Vagina (tissue), 2 donors: ENCODE measurements at regions not wholly inside any gene's neighbourhood (a gene's known extent, or its start where the extent isn't known, plus 50 kb on each side); places are given as distances from the start of the nearest gene placed in this dataset.

Source experiments
- DNase-seq, 2 donors: peaks; one replicate each; pipeline ENCODE4 v3.0.0-alpha.2; 2017; ENCODE audit errors: extremely low spot score in 2 of 2
- H3K27ac ChIP-seq: fragments of 200-600 bp; sonication (generic); one replicate; pipeline ENCODE4 v1.5.1; 2019
- H3K27me3 ChIP-seq: fragments of 200-600 bp; sonication (generic); one replicate; pipeline ENCODE4 v1.5.1; 2019
- H3K36me3 ChIP-seq, 2 donors: fragments of 200-600 bp; sonication (generic); one replicate each; pipeline ENCODE4 v1.5.1; 2017 to 2019
- H3K4me1 ChIP-seq: fragments of 200-600 bp; sonication (generic); one replicate; pipeline ENCODE4 v1.5.1; 2019
- H3K4me3 ChIP-seq, 2 donors: fragments of 200-600 bp; sonication (generic); 1 replicate in 1 of 2; 2 replicates in 1 of 2; pipeline ENCODE4 v1.5.1; 2016 to 2019
- H3K9me3 ChIP-seq: fragments of 200-600 bp; sonication (generic); one replicate; pipeline ENCODE4 v1.5.1; 2019
- POLR2A ChIP-seq, 2 donors: fragments of 450-650 bp; IDR thresholded peaks; one replicate each; pipeline ENCODE4 v1.6.1; 2017; ENCODE audit warnings: antibody characterized with exemption in 2 of 2, mild to moderate bottlenecking in 2 of 2, moderate library complexity in 2 of 2
- POLR2AphosphoS5 ChIP-seq, 2 donors: sonication (generic); formaldehyde crosslinking; IDR thresholded peaks; one replicate each; pipeline ENCODE4 v1.9.0; 2017; ENCODE audit warnings: antibody characterized with exemption in 2 of 2, mild to moderate bottlenecking in 2 of 2, low read depth in 1 of 2; ENCODE audit not compliant: insufficient read depth in 1 of 2
- intact Hi-C: fragments of 100-400 bp; cut with DNase I; formaldehyde crosslinking; loops from one replicate; pipeline ENCODE4 v1.15.1; 2023
- TF ChIP-seq, protein P1 (sequence below), 3 experiments: fragments of 450-650 bp in 2 of 3; fragments of 200-600 bp in 1 of 3; sonication (generic) in 1 of 3; IDR thresholded peaks; one replicate each; pipeline ENCODE4 v1.5.1; 2017 to 2019; ENCODE audit warnings: antibody characterized with exemption in 3 of 3, mild to moderate bottlenecking in 2 of 3, moderate library complexity in 2 of 3

DNA sequence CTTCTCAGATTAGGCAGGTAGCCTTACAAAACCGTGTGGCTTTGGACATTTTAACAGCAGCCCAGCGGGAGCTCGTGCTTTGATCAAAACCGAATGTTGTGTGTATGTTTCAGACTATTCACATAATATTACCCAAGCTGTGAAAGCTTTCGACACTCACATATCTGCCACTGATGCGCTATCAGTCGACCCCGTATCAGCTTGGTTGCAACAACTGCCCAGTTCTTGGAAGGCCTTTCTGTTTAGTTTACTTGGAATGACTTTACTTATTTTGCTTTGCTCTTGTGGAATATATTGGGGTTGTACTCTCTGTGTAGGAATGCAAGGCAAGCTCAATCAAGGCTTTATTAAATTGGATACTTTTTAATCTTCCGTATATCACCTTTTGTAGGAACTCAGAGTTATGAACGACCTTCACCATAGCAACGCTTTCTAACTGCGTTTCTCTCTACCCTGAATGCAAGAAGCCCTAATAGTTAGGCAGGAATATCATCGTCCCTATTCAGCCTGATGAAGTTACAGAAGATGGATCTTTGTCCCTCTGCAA, 107.5 kb downstream of the GLUD2 start:
- no peaks in the 10 kb centered on the region for H3K4me1 ChIP-seq
- DNase-seq, result no peak
- no peaks in the 10 kb centered on the region for H3K9me3 ChIP-seq
- no peaks in the 10 kb centered on the region for H3K36me3 ChIP-seq
- H3K27ac ChIP-seq, result no peak overlapping the region
- H3K27me3 ChIP-seq, result no peaks in the 10 kb centered on the region
- H3K4me3 ChIP-seq, result no peak overlapping the region
- TF ChIP-seq, protein P1, sequence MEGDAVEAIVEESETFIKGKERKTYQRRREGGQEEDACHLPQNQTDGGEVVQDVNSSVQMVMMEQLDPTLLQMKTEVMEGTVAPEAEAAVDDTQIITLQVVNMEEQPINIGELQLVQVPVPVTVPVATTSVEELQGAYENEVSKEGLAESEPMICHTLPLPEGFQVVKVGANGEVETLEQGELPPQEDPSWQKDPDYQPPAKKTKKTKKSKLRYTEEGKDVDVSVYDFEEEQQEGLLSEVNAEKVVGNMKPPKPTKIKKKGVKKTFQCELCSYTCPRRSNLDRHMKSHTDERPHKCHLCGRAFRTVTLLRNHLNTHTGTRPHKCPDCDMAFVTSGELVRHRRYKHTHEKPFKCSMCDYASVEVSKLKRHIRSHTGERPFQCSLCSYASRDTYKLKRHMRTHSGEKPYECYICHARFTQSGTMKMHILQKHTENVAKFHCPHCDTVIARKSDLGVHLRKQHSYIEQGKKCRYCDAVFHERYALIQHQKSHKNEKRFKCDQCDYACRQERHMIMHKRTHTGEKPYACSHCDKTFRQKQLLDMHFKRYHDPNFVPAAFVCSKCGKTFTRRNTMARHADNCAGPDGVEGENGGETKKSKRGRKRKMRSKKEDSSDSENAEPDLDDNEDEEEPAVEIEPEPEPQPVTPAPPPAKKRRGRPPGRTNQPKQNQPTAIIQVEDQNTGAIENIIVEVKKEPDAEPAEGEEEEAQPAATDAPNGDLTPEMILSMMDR (IDR thresholded peaks at IDR 0.05), result no peak
- no peak for TF ChIP-seq POLR2A (IDR thresholded peaks at IDR 0.05)
- TF ChIP-seq POLR2AphosphoS5 (IDR thresholded peaks at IDR 0.05; ENCODE audit: insufficient read depth in 1 of 2, low read depth in 1 of 2), result no peak
- intact Hi-C loops, result no loop called here

DNA sequence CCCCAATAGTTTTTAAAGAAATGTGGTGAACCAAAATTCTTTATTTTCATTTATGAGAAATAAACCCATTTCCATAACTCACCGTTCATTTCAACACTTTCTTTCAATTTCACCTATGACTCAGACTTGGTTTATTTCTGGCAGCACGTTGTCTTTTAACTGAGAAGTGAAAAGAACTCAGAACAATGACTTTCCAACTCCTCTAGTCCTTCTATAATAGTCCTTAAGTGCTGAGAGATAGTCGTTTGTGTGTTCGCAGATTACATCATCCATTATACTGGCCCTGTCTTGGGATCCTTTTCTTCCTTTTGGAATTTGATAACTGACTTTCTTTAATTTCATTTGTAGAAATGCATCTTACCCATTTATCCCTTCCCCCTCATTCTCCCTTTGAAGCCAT, 113.6 kb downstream of the GLUD2 start:
- Histone ChIP-seq H3K27me3 (no peaks in the 10 kb centered on the region), H3K4me1 (no peaks in the 10 kb centered on the region), H3K36me3 (no peaks in the 10 kb centered on the region), H3K4me3 (no peak overlapping the region), H3K9me3 (no peaks in the 10 kb centered on the region), H3K27ac (no peak overlapping the region)
- intact Hi-C loops, result no loop called here
- TF ChIP-seq, protein P1 (IDR thresholded peaks at IDR 0.05), result no peak
- TF ChIP-seq POLR2A (IDR thresholded peaks at IDR 0.05) (no peak), POLR2AphosphoS5 (IDR thresholded peaks at IDR 0.05; ENCODE audit: insufficient read depth in 1 of 2, low read depth in 1 of 2) (no peak)
- DNase-seq, result no peak

DNA sequence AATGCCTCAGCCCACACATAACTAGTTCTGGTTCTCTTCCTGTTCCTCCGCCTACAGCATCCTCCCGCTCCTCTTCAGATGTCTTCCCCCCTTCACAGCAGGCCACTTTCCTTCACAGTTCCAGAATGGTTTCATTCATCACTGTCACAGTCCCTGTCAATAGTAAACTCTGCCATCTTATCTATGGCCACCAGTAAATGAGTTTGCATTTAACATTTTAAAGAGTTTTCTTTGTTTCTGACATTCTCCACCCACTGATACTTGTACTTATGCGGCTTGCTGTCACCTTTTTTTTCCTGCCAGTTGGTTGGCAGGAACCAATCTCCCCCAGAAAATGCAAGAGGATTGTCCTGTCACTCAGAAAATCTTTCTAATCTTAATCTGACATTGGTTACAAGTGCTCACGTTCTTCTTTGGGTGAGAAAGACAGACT, 114.1 kb downstream of the GLUD2 start:
- TF ChIP-seq POLR2A (IDR thresholded peaks at IDR 0.05), result no peak
- TF ChIP-seq, protein P1 (IDR thresholded peaks at IDR 0.05), result no peak

GRCh38 chrX:121163443-121163842, 116.0 kb downstream of the GLUD2 start:
- intact Hi-C loops, result no loop called here
- H3K27me3 ChIP-seq, result no peaks in the 10 kb centered on the region
- no peak for DNase-seq
- H3K4me1 ChIP-seq, result no peaks in the 10 kb centered on the region
- no peak overlapping the region for H3K4me3 ChIP-seq
- no peaks in the 10 kb centered on the region for H3K36me3 ChIP-seq
- no peak overlapping the region for H3K27ac ChIP-seq
- TF ChIP-seq POLR2AphosphoS5 (IDR thresholded peaks at IDR 0.05; ENCODE audit: insufficient read depth in 1 of 2, low read depth in 1 of 2) (no peak), POLR2A (IDR thresholded peaks at IDR 0.05) (no peak)
- TF ChIP-seq, protein P1 (IDR thresholded peaks at IDR 0.05), result no peak
- H3K9me3 ChIP-seq, result no peaks in the 10 kb centered on the region

More for the DNA sequence above, 114.1 kb downstream of the GLUD2 start:
- H3K36me3 ChIP-seq, result no peaks in the 10 kb centered on the region
- H3K27ac ChIP-seq, result no peak overlapping the region
- no peaks in the 10 kb centered on the region for H3K4me1 ChIP-seq
- intact Hi-C loops, result no loop called here
- H3K4me3 ChIP-seq, result no peak overlapping the region
- no peak for DNase-seq
- no peaks in the 10 kb centered on the region for H3K27me3 ChIP-seq
- H3K9me3 ChIP-seq, result no peaks in the 10 kb centered on the region

DNA sequence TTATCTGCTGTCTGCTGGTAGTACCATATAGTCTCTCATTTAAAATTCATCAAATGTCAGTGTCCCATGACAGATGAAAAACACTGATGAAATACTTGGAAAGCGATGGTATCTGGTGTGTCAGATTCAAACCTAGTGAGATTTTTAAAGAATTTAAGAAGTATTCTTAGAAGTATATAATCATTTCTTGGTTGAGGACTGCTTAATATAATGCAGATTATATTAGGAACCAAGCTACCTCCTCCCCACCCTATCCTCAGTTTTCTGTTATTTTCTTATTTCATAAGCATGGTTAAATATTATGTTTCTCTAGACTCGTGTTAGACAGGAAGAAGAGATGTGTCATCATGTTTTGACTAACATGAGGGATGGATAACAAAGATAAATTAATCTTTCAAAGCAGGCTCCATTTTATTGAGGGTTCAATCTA, 118.5 kb downstream of the GLUD2 start:
- H3K27ac ChIP-seq, result no peak overlapping the region
- no peaks in the 10 kb centered on the region for H3K36me3 ChIP-seq
- no peaks in the 10 kb centered on the region for H3K4me1 ChIP-seq
- H3K9me3 ChIP-seq, result no peaks in the 10 kb centered on the region
- DNase-seq, result no peak
- H3K4me3 ChIP-seq, result no peak overlapping the region
- intact Hi-C loops, result no loop called here
- TF ChIP-seq, protein P1 (IDR thresholded peaks at IDR 0.05), result no peak
- TF ChIP-seq POLR2A (IDR thresholded peaks at IDR 0.05) (no peak), POLR2AphosphoS5 (IDR thresholded peaks at IDR 0.05; ENCODE audit: insufficient read depth in 1 of 2, low read depth in 1 of 2) (no peak)
- H3K27me3 ChIP-seq, result no peaks in the 10 kb centered on the region
